SK-N-SH (cell line): ENCODE measurements at regions not wholly inside any gene's neighbourhood (a gene's known extent, or its start where the extent isn't known, plus 50 kb on each side); places are given as distances from the start of the nearest gene placed in this dataset.
A peak's percentile ranks its signal among the peaks of the same experiment; 100 is the strongest.

Experiments
- CTCF ChIA-PET: fragments of 300-600, 350-600 bp; formaldehyde crosslinking; extraction: SDS; loops from one replicate; lab custom pipeline; 2021; lab: Yijun Ruan, JAX
- POLR2A ChIA-PET: fragments of 350-600 bp; sonication (Branson Sonifier 250); formaldehyde crosslinking; extraction: SDS; loops from one replicate; lab custom pipeline; 2020; ENCODE audit warnings: antibody characterized with exemption, inconsistent platforms; lab: Yijun Ruan, JAX
- DNase-seq: peaks from one replicate; pipeline ENCODE4 v3.0.0; 2012
- H2AFZ ChIP-seq: fragments of 200-600 bp; sonication (generic); 2 replicates; pipeline ENCODE4 v1.8.1; 2016; ENCODE audit warnings: antibody characterized with exemption, mild to moderate bottlenecking, low read depth
- H3F3A ChIP-seq: fragments of 200-600 bp; sonication (generic); replicated peaks from 2 replicates; pipeline ENCODE3; 2016; ENCODE audit warnings: antibody characterized with exemption, mild to moderate bottlenecking; ENCODE audit not compliant: insufficient read depth
- H3K27ac ChIP-seq, 2 experiments: fragments of 200-500 bp in 1 of 2; fragments of 200-600 bp in 1 of 2; sonication (Bioruptor generic) in 1 of 2; sonication (generic), shearing (Covaris generic) in 1 of 2; 2 replicates each; pipeline versions ENCODE4 v1.5.1 to v1.6.1; 2014 to 2016; ENCODE audit warnings: low read depth in 2 of 2, inconsistent platforms in 1 of 2, low read length in 1 of 2, mild to moderate bottlenecking in 1 of 2, mixed read lengths in 1 of 2
- H3K27me3 ChIP-seq: fragments of 200-600 bp; sonication (generic), shearing (Covaris generic); 2 replicates; pipeline ENCODE4 v1.6.1; 2016; ENCODE audit warnings: mixed run types; ENCODE audit not compliant: insufficient read depth
- H3K36me3 ChIP-seq, 2 experiments: fragments of 200-500 bp in 1 of 2; fragments of 200-600 bp in 1 of 2; sonication (Bioruptor generic) in 1 of 2; sonication (generic) in 1 of 2; replicated peaks in 1 of 2; 2 replicates each; pipeline versions ENCODE3 to v1.5.1; 2014 to 2016; ENCODE audit warnings: low read length in 1 of 2, mild to moderate bottlenecking in 1 of 2; ENCODE audit not compliant: insufficient read depth in 2 of 2, control insufficient read depth in 1 of 2
- H3K4me1 ChIP-seq, 2 experiments: fragments of 200-500 bp in 1 of 2; fragments of 200-600 bp in 1 of 2; sonication (Bioruptor generic) in 1 of 2; sonication (generic), shearing (Covaris generic) in 1 of 2; 2 replicates each; pipeline versions ENCODE4 v1.5.1 to v1.6.1; 2014 to 2016; ENCODE audit warnings: low read depth in 1 of 2, low read length in 1 of 2, mixed run types in 1 of 2; ENCODE audit not compliant: insufficient read depth in 2 of 2, control insufficient read depth in 1 of 2
- H3K4me2 ChIP-seq: fragments of 200-600 bp; sonication (generic), shearing (Covaris generic); 2 replicates; pipeline ENCODE4 v1.6.1; 2017; ENCODE audit warnings: mixed run types
- H3K4me3 ChIP-seq, 2 experiments: fragments of 200-500 bp in 1 of 2; fragments of 200-600 bp in 1 of 2; sonication (Bioruptor generic) in 1 of 2; sonication (generic), shearing (Covaris generic) in 1 of 2; 2 replicates each; pipeline versions ENCODE4 v1.5.1 to v1.8.1; 2014 to 2016; ENCODE audit warnings: low read depth in 2 of 2, inconsistent platforms in 1 of 2, low read length in 1 of 2, mild to moderate bottlenecking in 1 of 2, mixed read lengths in 1 of 2, moderate library complexity in 1 of 2
- H3K79me2 ChIP-seq: fragments of 200-600 bp; sonication (generic); 2 replicates; pipeline ENCODE4 v1.8.1; 2017; ENCODE audit warnings: mild to moderate bottlenecking; ENCODE audit not compliant: insufficient read depth
- H3K9ac ChIP-seq: fragments of 200-600 bp; sonication (generic); 2 replicates; pipeline ENCODE4 v1.6.1; 2017; ENCODE audit warnings: mixed run types
- H3K9me2 ChIP-seq: fragments of 200-600 bp; sonication (generic); 2 replicates; pipeline ENCODE4 v1.6.1; 2017; ENCODE audit warnings: mixed run types
- H3K9me3 ChIP-seq: fragments of 200-600 bp; sonication (generic); 2 replicates; pipeline ENCODE4 v1.6.1; 2017; ENCODE audit warnings: mixed run types, mild to moderate bottlenecking, moderate library complexity
- H4K20me1 ChIP-seq: fragments of 200-600 bp; sonication (generic); 2 replicates; pipeline ENCODE4 v1.6.1; 2017; ENCODE audit warnings: mild to moderate bottlenecking, mixed run types; ENCODE audit not compliant: insufficient read depth
- CHD2 ChIP-seq: fragments of 150-350 bp; IDR thresholded peaks from 2 replicates; pipeline ENCODE4 v1.6.1; 2018; ENCODE audit warnings: low read length; ENCODE audit not compliant: partially characterized antibody
- FOSL2 ChIP-seq: IDR thresholded peaks from 2 replicates; pipeline ENCODE4 v1.4.0; 2012; ENCODE audit warnings: low read depth, mild to moderate bottlenecking, moderate library complexity, borderline replicate concordance
- FOXJ3 ChIP-seq: sonication (generic); formaldehyde crosslinking; IDR thresholded peaks from 2 replicates; pipeline ENCODE4 v1.5.1; 2020; ENCODE audit warnings: mild to moderate bottlenecking, missing genetic modification reagents
- GABPA ChIP-seq: IDR thresholded peaks from 2 replicates; pipeline ENCODE4 v1.4.0; 2012; ENCODE audit warnings: low read depth, mild to moderate bottlenecking
- MEF2A ChIP-seq: IDR thresholded peaks from 2 replicates; pipeline ENCODE4 v1.4.0; 2012; ENCODE audit warnings: low read depth, borderline replicate concordance
- MXI1 ChIP-seq: IDR thresholded peaks from 2 replicates; pipeline ENCODE4 v1.6.1; 2012; ENCODE audit warnings: mild to moderate bottlenecking, low read depth, low read length, improper control_type of control experiment
- NFIC ChIP-seq: IDR thresholded peaks from 2 replicates; pipeline ENCODE4 v1.4.0; 2012; ENCODE audit warnings: borderline replicate concordance
- NRF1 ChIP-seq: IDR thresholded peaks from 2 replicates; pipeline ENCODE4 v1.6.1; 2012; ENCODE audit warnings: low read depth, mild to moderate bottlenecking, low read length
- RAD21 ChIP-seq: IDR thresholded peaks from 2 replicates; pipeline ENCODE4 v1.6.1; 2012; ENCODE audit warnings: mild to moderate bottlenecking, low read length
- RCOR1 ChIP-seq: fragments of 150-350 bp; IDR thresholded peaks from 2 replicates; pipeline ENCODE4 v1.6.1; 2017; ENCODE audit warnings: antibody characterized with exemption, low read length
- SMC3 ChIP-seq: IDR thresholded peaks from 2 replicates; pipeline ENCODE4 v1.6.1; 2012; ENCODE audit warnings: low read depth, low read length, improper control_type of control experiment
- TCF12 ChIP-seq: IDR thresholded peaks from 2 replicates; pipeline ENCODE4 v1.4.0; 2012
- TEAD4 ChIP-seq: IDR thresholded peaks from 2 replicates; pipeline ENCODE4 v1.4.0; 2012; ENCODE audit warnings: mild to moderate bottlenecking, borderline replicate concordance; ENCODE audit not compliant: insufficient read depth
- YY1 ChIP-seq: IDR thresholded peaks from 2 replicates; pipeline ENCODE4 v1.4.0; 2012; ENCODE audit warnings: low read depth, mild to moderate bottlenecking
- WGBS: methylation state at CpG from one replicate; pipeline ENCODE4 v1.1.6; 2017; ENCODE audit warnings: low lambda C conversion rate; 5-methylcytosine and 5-hydroxymethylcytosine counted together
- TF ChIP-seq, protein P1 (sequence below): fragments of 150-350 bp; IDR thresholded peaks from 2 replicates; pipeline ENCODE4 v1.6.1; 2017; ENCODE audit warnings: antibody characterized with exemption, low read length, low read depth, borderline replicate concordance
- TF ChIP-seq, protein P2 (sequence below): IDR thresholded peaks from 2 replicates; pipeline ENCODE4 v1.4.0; 2012; ENCODE audit warnings: low read depth
- TF ChIP-seq, protein P3 (sequence below): fragments of 200-600 bp; sonication (generic); IDR thresholded peaks from 2 replicates; pipeline ENCODE4 v1.6.1; 2017; ENCODE audit warnings: antibody characterized with exemption, mild to moderate bottlenecking, moderate library complexity
- TF ChIP-seq, protein P4 (sequence below): IDR thresholded peaks from 2 replicates; pipeline ENCODE4 v1.4.0; 2012; ENCODE audit warnings: low read depth, borderline replicate concordance
- TF ChIP-seq, protein P5 (sequence below): IDR thresholded peaks from 2 replicates; pipeline ENCODE4 v1.4.0; 2012; ENCODE audit warnings: low read depth, borderline replicate concordance
- TF ChIP-seq, protein P6 (sequence below): IDR thresholded peaks from 2 replicates; pipeline ENCODE4; 2012

DNA sequence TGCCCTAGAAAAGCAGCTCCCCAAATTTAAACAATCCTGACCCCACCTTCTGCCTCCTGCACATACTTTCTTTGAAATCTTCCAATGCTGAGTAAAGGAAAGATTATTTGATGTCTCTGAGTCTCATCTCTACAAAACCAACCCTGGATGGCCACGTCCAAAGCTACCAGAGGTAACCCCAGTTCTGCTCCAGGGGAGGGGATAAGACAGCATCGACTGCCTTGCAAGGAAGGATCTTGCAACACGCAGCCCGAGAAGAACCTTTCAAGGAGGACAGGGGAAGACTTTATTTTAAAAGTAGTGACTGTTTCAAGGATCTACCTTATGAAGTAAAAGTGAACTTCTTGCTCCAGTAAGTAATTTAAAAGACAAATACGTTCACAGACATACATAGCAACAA is 66.5 kb upstream of the TMEM45B start (continued):
- TF ChIP-seq, protein P1, sequence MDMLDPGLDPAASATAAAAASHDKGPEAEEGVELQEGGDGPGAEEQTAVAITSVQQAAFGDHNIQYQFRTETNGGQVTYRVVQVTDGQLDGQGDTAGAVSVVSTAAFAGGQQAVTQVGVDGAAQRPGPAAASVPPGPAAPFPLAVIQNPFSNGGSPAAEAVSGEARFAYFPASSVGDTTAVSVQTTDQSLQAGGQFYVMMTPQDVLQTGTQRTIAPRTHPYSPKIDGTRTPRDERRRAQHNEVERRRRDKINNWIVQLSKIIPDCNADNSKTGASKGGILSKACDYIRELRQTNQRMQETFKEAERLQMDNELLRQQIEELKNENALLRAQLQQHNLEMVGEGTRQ = no peak
- TF ChIP-seq TCF12 = no peak

DNA sequence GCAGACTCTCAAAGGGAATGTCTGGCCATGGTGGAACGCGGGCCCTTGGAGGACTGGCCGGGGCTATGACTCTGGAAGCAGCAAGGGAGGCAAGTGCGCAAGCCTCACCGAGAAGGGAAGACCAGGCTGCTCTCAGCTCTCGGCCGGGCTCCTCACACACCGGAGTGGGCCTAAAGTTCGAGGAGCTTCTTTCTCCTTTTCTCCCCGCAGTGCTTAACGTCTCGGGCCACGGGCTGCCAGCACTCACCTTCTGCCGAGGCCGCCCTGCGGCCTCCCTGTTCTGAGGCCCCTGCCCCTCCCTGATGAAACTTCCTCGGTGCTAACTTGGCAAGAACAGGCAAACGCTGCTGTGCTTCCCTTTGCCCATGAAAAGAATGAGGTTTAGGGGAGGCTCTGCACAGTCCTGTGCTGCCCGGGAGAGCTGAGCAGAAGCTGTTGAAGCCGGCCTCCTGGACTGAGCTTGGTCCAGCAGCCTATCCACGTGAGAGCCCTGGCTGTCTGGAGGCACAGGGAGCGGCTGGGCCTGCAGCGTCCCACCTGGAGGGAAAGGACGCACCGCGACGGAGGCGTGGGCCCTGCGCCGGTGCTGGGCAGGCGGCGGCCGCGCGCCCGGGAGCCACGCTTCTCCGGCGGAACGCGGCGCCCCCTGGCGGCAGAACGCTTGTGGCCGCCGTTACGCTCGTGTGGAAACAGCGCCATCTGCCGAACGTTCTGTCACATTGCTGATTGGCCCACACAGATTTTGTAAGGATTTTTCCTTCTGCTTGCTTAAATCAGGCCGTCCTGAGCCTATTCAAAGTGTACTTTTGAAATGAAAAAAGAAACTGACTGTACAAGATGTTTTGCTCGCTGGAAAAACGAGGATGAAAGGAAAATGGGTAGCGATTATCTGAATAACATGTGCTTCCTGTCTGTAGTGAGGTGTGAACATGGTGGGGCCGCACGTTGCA is 65.0 kb upstream of the TMEM45B start:
- H3K4me2 ChIP-seq = peak overlapping the region; percentile 76
- H4K20me1 ChIP-seq = no peaks in the 10 kb centered on the region
- ChIA-PET POLR2A (interaction anchor here (0.6 kb wide), 1 partner anchor 337 kb away, joined by 3 read pairs; no protein-coding TSS in a partner anchor), CTCF (interaction anchor here (0.6 to 2.9 kb wide), 31 partner anchors 10 to 1860 kb away, joined by 3 to 23 read pairs (median 4); partner anchors contain the start of gene BARX2)
- no peaks in the 10 kb centered on the region for H3K36me3 ChIP-seq
- H3K27me3 ChIP-seq = peaks cover 24% of the 10 kb centered on the region
- H2AFZ ChIP-seq = no peak overlapping the region
- H3K9me2 ChIP-seq = no peaks in the 10 kb centered on the region
- no peak for TF ChIP-seq FOSL2
- no peak for TF ChIP-seq TEAD4
- TF ChIP-seq, protein P2, sequence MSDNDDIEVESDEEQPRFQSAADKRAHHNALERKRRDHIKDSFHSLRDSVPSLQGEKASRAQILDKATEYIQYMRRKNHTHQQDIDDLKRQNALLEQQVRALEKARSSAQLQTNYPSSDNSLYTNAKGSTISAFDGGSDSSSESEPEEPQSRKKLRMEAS = peak; percentile 50; the same call in 1 of the 2 replicates
- no peak for TF ChIP-seq FOXJ3 (CRISPR knock-in tag)
- TF ChIP-seq NRF1 = peak; percentile 10; the same call in 1 of the 2 replicates
- TF ChIP-seq, protein P3, sequence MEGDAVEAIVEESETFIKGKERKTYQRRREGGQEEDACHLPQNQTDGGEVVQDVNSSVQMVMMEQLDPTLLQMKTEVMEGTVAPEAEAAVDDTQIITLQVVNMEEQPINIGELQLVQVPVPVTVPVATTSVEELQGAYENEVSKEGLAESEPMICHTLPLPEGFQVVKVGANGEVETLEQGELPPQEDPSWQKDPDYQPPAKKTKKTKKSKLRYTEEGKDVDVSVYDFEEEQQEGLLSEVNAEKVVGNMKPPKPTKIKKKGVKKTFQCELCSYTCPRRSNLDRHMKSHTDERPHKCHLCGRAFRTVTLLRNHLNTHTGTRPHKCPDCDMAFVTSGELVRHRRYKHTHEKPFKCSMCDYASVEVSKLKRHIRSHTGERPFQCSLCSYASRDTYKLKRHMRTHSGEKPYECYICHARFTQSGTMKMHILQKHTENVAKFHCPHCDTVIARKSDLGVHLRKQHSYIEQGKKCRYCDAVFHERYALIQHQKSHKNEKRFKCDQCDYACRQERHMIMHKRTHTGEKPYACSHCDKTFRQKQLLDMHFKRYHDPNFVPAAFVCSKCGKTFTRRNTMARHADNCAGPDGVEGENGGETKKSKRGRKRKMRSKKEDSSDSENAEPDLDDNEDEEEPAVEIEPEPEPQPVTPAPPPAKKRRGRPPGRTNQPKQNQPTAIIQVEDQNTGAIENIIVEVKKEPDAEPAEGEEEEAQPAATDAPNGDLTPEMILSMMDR = peak; percentile 88
- TF ChIP-seq RAD21 = peak; percentile 82
- TF ChIP-seq TCF12 = no peak
- TF ChIP-seq RCOR1 = no peak
- TF ChIP-seq CHD2 = no peak
- TF ChIP-seq SMC3 = peak; percentile 97
- no peak for TF ChIP-seq MXI1
- TF ChIP-seq MEF2A = no peak
- TF ChIP-seq, protein P4, sequence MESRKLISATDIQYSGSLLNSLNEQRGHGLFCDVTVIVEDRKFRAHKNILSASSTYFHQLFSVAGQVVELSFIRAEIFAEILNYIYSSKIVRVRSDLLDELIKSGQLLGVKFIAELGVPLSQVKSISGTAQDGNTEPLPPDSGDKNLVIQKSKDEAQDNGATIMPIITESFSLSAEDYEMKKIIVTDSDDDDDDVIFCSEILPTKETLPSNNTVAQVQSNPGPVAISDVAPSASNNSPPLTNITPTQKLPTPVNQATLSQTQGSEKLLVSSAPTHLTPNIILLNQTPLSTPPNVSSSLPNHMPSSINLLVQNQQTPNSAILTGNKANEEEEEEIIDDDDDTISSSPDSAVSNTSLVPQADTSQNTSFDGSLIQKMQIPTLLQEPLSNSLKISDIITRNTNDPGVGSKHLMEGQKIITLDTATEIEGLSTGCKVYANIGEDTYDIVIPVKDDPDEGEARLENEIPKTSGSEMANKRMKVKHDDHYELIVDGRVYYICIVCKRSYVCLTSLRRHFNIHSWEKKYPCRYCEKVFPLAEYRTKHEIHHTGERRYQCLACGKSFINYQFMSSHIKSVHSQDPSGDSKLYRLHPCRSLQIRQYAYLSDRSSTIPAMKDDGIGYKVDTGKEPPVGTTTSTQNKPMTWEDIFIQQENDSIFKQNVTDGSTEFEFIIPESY = no peak
- TF ChIP-seq, protein P5, sequence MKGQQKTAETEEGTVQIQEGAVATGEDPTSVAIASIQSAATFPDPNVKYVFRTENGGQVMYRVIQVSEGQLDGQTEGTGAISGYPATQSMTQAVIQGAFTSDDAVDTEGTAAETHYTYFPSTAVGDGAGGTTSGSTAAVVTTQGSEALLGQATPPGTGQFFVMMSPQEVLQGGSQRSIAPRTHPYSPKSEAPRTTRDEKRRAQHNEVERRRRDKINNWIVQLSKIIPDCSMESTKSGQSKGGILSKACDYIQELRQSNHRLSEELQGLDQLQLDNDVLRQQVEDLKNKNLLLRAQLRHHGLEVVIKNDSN = no peak
- TF ChIP-seq YY1 = no peak
- TF ChIP-seq GABPA = no peak
- TF ChIP-seq, protein P6, sequence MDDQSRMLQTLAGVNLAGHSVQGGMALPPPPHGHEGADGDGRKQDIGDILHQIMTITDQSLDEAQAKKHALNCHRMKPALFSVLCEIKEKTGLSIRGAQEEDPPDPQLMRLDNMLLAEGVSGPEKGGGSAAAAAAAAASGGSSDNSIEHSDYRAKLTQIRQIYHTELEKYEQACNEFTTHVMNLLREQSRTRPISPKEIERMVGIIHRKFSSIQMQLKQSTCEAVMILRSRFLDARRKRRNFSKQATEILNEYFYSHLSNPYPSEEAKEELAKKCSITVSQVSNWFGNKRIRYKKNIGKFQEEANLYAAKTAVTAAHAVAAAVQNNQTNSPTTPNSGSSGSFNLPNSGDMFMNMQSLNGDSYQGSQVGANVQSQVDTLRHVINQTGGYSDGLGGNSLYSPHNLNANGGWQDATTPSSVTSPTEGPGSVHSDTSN = no peak
- TF ChIP-seq NFIC = no peak
- no peaks in the 10 kb centered on the region for H3K9me3 ChIP-seq
- no peaks in the 10 kb centered on the region for H3K79me2 ChIP-seq
- H3K4me1 ChIP-seq = peaks cover 0 to 3% of the 10 kb centered on the region in 2 experiments; a peak in 1 of 4 replicates
- DNase-seq = peak; percentile 82
- H3F3A ChIP-seq = no peaks in the 10 kb centered on the region
- H3K9ac ChIP-seq = no peak overlapping the region
- H3K27ac ChIP-seq = no peak overlapping the region
- H3K4me3 ChIP-seq = peak overlapping the region in 1 of 2 experiments; percentile 31; a peak in 1 of 4 replicates
- 37% methylated on average over 28 of the region's 57 CpGs for whole genome bisulfite sequencing
